ENCODE measurements at regions not wholly inside any gene's neighbourhood (a gene's known extent, or its start where the extent isn't known, plus 50 kb on each side); places are given as distances from the start of the nearest gene placed in this dataset.

GRCh38 chr5:100424787-100425186 is 110.4 kb upstream of the FAM174A start:
- TF ChIP-seq CTCF (IDR thresholded peaks at IDR 0.05; ENCODE audit: low read length) (no peak), EZH2phosphoT487 (IDR thresholded peaks at IDR 0.05; ENCODE audit: low read length) (no peak)

Data from MM.1S (cell line).